ENCODE measurements at regions not wholly inside any gene's neighbourhood (a gene's known extent, or its start where the extent isn't known, plus 50 kb on each side); places are given as distances from the start of the nearest gene placed in this dataset.
"Not testable (repeated sequence)": the region's sequence is repeated elsewhere in the genome, so short reads cannot be mapped to it uniquely, and the experiment has no call there.

DNA sequence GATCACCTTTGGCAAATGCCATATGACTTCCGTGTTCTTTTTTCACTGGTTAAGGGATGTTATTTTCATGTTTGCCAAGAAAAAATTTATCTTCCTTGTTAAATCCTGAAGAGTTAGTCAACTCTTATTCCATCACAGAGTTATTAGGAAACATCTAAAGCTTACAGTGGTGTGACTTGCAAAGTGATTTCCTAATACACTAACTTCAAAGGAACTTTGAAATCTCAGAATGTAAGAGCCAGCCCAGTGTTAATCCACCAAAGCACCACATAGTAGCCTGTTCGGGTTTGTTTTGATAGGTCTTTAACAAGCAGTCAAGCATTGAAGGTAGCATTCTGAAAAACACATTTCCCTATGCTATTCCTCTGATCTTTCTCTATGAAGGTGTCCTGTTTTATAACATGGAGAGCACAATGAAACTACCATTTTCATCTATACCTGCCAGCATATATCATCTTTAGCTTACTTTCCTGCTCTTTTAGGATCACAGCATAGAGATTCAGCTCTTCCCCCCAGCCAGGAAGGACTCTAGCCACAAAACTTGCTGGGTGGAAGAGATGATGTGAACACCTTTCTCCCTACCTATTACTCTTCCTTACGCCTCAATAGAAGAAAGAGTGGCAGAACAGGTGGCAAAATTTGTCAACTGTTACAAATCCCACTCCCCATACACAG is 82.4 kb upstream of the MAGI3 start:
- DNase-seq: no peak

DNA sequence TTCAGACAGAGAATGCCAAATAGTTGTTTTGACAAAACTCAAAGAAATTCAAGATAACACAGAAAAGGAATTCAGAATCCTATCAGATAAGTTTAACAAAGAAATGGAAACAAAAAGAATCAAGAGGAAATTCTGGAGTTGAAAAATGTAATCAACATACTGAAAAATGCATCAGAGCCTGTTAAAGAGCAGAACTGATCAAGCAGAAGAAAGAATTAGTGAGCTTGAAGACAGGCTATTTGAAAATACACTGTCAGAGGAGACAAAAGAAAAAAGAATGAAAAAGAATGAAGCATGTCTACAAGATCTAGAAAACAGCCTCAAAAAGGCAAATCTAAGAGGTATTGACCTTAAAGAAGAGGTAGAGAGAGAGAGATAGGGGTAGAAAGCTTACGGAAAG is 77.7 kb upstream of the MAGI3 start:
- not testable (repeated sequence) for DNase-seq

DNA sequence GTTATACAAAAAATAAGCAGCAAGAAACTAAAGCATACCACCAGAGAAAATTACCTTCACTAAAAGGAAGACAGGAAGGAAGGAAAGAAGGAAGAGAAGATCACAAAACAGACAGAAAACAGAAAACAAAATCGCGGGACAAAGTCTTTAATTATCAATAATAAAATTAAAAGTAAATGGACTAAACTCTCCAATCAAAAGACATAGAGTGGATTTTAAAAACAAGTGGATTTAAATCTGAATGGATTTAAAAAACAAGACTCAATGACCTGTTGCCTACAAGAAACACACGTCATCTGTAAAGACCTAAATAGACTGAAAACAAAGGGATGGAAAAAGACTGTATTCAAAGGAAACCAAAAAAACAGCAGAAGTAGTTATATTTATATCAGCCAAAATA is 75.7 kb upstream of the MAGI3 start:
- DNase-seq: no peak

- peak; percentile 24 for DNase-seq
These were observed 70.0 kb upstream of the MAGI3 start for GRCh38 chr1:113320272-113320671.

DNA sequence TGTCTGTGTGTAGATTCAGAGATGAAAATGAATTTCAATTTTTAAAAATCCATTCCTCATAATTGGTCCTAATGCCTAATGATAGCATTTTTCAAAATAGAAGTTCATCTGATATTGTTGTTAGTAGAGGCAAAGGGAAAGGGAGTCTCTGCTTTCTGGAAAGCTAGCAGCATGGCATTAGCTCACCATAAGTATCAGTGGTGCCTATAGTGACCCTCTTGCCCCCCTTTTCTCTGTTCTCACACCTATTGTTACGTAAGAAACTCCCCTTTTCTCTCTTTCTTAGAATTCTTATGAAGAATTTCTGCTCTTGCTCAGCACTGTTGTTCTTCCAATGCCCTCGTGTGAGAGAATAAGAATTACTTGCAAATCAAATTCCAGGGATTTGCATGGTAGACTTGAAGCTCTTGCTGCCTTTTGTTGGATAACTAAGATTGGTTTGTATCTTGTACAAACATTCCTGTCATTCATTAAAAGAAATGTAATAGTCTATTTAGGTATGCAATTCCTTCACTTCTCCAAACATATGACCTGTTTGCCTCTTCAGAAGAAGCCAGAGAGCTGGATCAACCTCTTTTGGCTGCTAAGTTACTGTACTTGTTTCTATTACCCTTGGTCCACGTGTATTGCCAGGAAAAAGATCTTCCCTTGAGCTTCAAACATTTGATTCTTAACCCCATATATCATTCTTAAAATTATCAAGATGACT is 69.2 kb upstream of the MAGI3 start:
- DNase-seq: no peak

DNA sequence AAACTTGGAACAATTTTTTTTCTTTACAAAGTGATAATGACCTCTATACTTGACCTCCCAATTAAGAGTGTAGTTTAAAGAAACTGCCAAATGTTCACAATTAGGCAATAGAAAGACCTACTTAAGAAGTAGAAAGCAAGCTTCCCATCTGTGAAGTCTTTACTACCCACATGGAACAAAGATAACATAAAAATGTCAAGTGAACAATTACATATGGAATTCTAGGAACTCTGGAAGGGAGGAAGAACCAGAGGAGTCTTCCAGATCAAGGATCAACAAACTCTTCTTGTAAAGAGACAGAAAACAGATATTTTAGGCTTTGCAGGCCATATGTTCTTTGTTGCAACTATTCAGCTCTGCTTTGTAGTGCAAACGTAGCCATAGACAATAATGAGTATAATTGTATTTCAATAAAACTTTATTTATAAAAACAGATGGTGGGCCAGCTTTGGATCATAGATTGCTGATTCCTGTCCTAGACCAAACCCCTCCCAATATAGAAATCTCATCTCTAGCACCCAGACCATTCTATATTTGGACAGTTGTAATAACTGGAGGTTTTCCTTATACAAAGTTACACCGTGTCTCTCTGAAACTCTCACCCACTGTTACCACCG is 68.4 kb upstream of the MAGI3 start:
- no peak for DNase-seq

DNA sequence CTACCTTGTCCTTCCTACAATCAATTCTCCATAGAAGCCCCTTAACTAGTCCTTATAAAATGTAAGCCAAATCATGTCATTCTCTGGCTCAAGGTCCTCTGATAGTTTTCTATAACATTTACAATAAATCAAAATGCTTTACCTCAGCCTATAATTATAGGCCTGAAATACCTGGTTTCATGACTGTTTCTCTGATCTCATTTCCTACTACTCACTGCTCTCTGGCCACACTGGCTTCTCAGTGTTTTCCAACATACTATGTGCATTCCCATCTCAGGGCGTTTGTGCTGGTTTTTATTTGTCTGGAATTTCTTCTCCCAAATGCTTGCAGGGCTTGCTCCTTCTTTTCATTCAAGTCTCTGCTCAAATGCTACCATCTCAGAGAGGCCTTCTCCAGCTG is 67.9 kb upstream of the MAGI3 start:
- DNase-seq: no peak

GRCh38 chr1:113325022-113325421 is 65.3 kb upstream of the MAGI3 start:
- no peak for DNase-seq

GRCh38 chr1:113326976-113327375 is 63.3 kb upstream of the MAGI3 start:
- DNase-seq: no peak

- no peak for DNase-seq
These were observed 57.3 kb upstream of the MAGI3 start for GRCh38 chr1:113333056-113333455.

- DNase-seq: no peak
These were observed 50.3 kb upstream of the MAGI3 start for GRCh38 chr1:113340038-113340437.

All from NCI-H510A treated with DMSO at 0.1 percent for 48 hours (cell line).